Sciatic nerve (tissue), 2 donors: ENCODE measurements at regions not wholly inside any gene's neighbourhood (a gene's known extent, or its start where the extent isn't known, plus 50 kb on each side); places are given as distances from the start of the nearest gene placed in this dataset.

Experiments
- ATAC-seq: fragments of 200-7000 bp; cut with Tn5 transposase; one replicate; pipeline ENCODE4 v1.9.1; 2020; ENCODE audit warnings: mild to moderate bottlenecking, moderate library complexity
- DNase-seq: peaks from one replicate; pipeline ENCODE4 v3.0.0-alpha.2; 2020; ENCODE audit warnings: low spot score
- intact Hi-C: fragments of 100-400 bp; cut with DNase I; formaldehyde crosslinking; loops from one replicate; pipeline ENCODE4 v1.14.2; 2022
- donor health status: DM: no; HTN: no; CAD: no.
- donor health status: DM: no; HTN: no; CAD: no.

DNA sequence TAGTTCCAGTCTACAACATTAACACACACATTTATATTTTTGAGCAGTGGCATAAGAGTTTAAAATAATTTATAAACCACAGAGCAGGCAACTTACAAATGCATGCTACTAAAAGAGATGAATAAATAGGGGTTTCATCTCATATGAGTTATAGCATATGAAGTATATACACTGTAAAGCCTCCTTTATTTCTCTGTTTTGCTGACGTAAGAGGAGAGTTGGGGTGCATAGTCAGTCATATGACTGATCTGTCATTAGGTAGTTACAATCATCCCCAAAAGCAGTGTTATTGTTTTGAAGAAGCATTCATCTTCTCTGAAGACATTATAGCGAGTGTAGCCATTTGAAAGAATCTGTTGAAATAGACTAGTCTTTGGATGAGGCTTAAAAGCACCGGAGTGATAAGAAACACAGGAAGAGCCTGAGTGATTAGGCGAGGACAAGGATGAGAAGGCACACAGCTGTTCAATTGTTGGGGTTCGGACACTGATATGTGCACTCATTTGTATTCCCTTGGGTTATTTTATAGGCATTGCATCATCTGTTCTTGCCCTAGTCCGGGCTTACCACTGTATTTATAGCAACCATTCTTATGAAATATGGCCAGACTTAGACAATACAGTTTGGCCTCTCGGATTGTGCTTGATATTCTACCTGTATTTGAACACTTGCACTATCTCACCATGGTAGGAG lies 325.7 kb downstream of the SAMD5 start:
- DNase-seq (no peak), ATAC-seq (no peak)
- intact Hi-C loops: no loop called here

DNA sequence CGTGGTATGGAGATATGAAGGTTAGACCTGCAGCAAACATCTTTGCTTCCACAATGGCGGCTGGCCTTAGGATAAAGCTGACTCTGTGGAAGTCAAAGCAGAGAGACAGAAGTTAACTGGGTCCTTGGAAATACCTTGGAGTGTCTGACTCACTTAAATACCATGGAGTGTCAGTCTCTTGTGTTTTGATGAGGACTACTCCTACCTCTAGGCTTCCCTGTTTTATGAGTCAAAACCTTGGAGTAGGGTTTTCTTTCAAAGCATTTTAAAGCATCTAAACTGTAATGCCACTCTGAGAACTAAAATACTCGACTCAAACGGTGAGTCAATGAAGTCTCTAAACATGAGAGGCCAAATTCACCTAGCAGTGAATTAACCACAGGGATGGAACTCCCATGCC lies 329.1 kb downstream of the SAMD5 start:
- no peak for DNase-seq
- intact Hi-C loops: no loop called here
- no peak for ATAC-seq

DNA sequence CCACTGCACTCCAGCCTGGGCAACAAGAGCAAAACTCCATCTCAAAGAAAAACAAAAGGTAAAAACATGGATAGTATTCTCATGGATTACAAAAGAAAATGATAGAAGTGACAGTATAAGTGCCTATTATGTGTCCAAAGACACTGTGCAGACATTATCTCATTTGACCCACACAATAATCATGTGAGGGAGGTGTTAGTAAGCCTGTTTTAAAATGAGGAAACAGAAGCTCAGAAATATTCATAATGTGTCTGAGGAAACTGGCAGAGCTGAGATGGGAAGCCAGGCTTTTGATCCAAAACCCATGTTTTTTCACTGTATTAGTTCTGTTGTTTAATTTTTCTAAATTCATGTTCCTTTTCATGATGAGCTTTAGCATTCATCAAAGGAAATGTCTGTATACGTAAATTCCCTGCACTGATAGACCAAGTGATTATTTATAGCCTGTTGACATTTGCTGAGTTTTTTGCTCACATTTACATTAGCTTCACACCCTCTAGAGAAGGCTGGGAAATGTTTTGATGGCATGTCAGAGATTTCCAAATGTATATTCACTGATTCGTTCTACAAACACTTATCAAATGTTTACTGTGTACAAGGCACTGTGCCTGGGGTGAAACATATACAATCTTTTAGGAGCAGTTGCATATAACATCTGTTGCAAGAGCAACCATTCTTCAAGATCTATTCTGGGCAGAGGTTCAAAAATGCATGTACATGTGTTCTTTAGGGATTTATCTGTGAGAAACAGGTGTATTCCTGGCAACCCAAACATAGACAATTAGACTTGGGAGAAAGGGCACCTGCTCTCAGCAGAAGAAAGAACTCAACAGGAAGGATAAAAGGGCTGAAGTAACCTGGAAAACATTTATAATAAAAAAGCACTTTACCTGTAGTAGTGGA lies 331.5 kb downstream of the SAMD5 start:
- no peak for ATAC-seq

DNA sequence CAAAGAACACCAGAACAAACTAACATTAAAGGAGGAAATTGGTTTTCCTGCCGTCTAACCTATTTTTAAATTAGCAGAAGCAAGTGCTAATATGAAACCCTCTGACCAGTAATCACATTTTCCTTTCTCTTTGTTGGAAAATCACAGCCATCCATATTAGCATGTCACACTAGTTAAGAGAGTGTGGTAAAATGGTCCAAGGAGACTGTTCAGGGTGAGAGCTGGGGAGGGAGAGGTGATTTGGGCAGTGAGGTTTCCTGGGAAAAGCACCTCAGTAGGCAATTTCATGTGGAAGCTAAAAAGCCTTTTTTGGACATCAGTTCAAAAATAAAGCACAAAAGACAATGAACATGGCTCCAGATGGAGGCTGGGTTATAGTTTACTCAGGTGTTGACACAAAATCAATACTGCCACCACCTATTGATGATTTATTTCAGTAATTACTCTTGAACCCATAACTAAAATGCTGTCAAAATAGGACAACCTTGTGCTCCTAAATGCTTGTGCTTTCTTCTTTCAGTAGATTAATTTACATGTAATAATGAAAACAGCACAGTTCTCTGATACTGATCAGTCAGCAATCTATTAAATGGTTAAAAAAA lies 333.2 kb downstream of the SAMD5 start:
- intact Hi-C loops: no loop called here
- DNase-seq (no peak), ATAC-seq (no peak)

More for the DNA sequence above, 331.5 kb downstream of the SAMD5 start:
- no peak for DNase-seq
- intact Hi-C loops: no loop called here

DNA sequence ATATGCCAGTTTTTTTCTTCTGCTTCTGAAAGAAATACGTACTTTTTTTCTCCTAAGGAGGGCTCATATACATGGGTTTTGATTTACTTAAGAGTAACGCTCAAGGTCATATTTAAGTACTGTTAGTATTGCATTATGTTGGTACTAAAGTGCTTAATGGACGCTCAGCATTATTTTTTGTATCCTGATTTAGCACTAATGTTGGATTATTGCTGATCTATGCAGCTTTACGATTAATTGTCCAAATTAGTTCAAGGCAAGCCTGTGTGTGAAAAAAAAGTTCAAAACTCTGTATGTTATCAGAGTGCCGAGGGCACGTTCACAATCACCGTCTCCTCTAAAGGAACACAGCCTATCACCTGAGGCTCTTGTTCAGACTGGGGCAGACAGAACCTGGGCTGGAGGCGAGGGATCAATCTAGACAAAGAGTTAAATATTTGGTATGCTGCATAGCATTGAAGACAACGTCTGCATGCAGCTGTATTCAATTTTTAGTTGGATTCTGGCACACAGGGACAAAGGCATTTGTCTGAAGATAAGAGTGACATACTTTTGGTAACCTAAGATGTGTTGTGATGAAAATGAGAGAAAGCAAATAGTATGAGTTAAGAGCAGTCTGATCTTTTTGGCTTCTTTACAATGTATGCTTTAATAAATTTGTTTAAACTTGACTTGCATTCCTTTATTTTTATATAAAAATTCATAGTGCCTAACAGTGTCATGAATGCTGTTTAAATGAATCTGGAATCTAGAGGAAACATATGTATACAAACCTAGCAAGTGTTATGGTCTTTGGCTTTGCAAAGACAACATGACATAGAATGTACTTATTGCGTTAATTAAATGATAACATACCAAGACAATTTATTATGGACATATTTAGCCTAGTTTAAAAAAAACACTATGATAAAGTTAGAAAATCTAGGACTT lies 341.2 kb downstream of the SAMD5 start:
- DNase-seq (no peak), ATAC-seq (no peak)
- intact Hi-C loops: no loop called here

DNA sequence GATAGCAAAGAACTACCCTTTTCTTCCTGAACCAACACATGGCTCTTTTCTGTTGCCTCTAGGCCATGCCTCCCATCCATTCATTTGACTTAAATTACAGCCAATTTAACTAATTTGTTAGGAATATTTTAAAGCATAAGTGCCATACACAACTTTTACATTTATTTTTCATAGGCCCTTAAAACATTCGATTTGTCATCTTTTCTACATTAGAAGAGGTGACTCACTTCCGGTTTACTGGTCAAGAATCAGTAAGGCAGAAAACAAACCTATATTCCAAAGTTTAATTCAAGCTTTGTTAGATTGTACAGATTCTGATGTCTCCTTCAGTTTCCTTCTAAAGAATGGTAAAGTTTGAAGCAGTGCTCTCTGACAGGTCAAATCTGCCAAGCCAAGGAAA lies 344.3 kb downstream of the SAMD5 start:
- intact Hi-C loops: no loop called here
- no peak for ATAC-seq
- no peak for DNase-seq

DNA sequence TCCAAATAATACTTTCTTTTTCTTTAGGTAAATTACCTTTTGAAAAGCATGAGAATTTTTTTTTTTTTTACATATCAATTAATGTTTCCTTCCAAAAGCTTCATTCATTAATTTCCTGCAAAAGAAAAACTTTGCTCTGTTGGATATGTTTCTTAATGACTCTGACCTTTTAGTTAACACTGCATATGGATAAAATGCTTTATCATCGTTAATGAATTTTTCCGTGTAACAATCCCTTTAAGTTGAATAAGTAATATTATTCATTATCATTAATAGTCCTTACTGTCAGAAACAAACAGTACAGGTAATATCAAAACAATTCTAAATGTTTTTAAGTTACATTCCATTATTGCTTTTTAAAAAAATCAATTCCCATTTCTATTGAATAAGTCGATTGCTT lies 345.1 kb downstream of the SAMD5 start:
- intact Hi-C loops: no loop called here
- ATAC-seq: no peak
- DNase-seq: no peak

DNA sequence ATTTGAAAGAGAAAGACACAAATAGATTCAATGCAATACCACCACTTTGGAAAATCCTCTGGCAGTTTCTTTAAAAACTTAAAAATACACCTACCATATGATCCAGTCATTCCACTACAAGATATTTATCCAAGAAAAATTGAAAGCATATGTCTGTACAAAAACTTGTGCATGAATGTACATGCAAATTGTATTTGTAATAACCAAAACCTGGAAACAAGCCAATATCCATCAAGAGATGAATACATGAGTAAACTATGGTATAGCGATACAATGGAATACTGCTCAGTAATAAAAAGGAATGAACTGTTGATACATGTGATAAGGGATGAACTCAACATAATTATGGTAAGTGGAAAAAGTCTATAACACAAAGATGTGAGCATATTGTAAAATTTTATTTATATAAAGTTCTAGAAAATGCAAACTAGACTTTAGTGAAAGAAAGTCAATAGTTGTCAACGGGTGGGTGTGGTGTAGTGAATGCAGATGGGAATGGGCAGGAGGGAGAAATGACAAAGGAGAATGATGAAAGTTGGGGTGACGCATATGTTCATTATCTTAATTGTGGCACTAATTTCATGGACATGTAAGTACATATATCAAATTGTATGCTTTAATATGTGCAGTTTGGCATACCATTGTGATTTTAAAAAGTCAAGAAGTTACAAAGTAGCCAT lies 347.5 kb downstream of the SAMD5 start:
- DNase-seq (no peak), ATAC-seq (no peak)
- intact Hi-C loops: no loop called here

DNA sequence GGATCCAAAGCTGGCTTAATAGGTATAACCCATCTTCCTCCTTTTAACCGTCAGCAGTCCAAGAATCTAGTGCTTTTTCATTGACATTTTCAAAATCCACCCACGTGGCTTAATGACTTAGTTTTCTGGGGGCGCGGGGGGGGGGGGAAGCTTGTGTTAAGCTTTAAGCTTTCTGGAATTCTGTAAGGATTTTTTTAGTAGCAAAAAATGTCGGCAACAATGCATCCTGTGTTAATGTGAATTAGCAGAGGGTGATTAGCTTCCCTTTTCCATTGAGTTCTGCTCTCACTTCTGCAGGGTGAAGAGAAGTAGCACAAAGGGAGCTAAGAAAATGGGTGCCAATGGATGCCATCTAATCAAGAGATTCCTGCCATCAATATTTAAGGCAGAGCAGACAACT lies 348.2 kb downstream of the SAMD5 start:
- intact Hi-C loops: no loop called here
- ATAC-seq (no peak), DNase-seq (no peak)

DNA sequence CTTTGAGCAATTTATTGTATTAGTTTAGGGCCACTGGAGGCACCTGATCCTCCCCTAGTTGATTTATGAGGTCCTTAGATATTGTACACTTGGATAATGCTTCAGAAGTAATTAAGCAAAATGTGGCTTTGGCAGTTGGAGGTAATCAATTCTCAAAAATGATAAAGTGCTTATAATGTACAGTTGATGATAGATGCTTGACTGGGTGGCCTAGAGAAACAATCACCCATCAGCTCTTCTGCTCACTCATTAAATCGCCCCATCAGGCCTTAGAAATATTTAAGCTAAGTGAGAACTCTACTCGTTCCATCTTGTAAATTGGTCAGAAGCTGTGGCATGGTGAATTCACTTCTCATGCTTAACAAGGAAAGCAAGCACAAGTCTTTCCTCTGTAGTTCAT lies 349.9 kb downstream of the SAMD5 start:
- no peak for ATAC-seq
- intact Hi-C loops: no loop called here
- no peak for DNase-seq

DNA sequence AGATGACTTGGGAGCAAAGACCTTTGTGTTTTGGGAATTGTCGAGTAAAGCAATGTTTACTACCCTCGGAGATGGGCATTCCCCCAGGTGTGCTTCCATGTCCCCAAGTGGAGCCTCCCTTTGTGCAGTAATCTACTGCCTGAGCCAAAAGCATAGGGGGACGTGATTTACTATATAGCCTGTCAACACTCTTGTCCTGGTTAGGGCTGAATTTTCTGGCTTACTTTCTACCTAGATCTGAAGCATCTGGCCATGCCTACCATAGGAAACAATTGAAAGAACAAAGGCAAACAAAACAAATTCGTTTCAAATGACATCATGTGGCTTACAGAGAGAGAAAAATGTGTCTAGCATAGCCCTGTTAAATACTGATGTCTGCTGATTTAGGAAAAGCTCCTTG lies 350.6 kb downstream of the SAMD5 start:
- ATAC-seq: no peak

DNA sequence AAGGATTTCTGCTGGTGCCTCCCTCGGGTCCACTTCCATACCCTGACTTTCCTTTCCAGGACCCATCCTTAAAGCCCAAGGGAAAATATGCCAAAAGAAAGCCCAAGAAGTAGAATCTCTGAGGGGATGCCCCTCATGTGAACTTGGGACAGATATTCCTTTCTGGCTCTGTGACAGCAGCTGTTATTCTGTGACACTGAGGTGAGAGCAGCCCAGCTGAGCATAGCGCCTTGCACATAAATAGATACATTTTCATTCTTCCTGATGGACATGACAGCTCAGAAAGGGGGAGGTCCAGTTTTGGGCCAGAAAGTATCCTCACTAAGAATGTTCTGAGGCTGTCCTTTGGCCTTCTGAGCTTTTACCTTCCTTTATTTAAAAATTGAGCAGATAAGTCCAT lies 353.2 kb downstream of the SAMD5 start:
- ATAC-seq: no peak
- DNase-seq: no peak
- intact Hi-C loops: no loop called here

More for the DNA sequence above, 350.6 kb downstream of the SAMD5 start:
- no peak for DNase-seq
- intact Hi-C loops: no loop called here

DNA sequence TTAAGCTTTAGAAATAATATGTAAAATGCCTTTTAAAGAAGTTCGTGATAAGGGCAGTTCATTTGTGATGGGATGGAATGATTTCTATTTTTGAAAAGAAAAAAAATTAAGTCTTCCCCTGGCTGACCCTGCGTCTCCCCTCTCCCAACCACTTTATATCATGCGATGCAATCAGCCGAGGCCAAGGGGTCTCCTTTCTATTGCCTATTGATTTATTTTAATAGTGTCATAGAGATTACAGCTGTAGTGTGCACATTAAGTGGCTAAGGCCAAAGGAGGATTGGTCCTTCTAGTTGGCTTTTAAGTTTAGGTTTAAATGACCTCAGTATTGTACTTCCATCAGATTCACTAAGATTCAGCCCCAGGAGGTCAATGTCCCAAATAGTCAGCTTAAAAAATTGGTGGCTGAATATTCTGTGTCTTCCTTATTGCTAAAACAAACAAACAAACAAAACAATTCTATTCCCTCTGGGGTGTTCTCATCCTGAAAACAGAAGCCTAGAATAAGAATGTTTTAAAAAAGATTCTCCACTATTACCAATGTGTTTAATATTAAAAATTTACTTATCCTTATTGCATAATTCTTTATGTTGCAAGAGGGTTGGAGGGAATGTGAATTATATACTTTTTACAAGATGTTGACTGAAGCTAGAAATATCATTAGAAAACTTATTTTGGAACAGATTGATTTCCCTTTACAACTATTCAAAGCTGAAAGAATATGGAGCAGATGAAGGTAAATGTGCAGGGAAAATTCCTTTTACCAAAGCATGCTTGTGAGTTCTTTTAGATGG lies 359.1 kb downstream of the SAMD5 start:
- DNase-seq (no peak), ATAC-seq (no peak)
- intact Hi-C loops: no loop called here

DNA sequence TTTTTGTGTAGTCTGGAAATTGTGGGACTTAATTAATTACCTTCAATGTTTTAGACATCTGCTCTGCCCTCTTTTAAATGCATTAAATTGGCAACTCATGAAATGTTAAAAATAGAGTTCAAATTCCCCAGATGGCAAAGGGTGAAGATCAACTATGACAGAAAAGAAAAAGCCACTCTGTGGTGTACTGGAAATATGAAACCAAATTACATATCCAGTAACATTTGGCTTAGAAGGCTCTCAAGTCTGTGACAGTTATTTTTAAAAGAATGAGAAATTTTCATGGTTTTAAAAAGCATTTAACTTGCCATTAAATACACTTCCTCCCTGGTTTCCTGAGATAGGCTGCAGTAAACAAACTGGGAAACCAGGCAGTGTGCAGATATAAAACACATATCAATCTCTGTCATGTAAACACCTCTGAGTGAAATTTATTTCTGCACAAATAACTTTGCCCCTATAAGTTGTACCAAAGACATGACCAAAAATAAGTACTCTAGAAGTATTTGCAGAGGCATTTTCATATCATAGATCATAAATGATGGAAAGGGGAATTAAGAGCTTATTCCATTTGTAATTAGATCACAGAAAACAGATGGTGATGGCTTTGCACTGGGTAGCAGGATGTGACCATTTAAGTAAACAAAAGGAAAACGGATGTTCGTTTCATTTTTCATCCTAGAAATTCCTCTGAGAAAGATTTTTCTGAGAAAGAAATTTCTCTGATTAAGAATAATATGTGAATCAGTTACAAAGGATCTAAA lies 360.1 kb downstream of the SAMD5 start:
- intact Hi-C loops: no loop called here
- no peak for ATAC-seq
- no peak for DNase-seq

DNA sequence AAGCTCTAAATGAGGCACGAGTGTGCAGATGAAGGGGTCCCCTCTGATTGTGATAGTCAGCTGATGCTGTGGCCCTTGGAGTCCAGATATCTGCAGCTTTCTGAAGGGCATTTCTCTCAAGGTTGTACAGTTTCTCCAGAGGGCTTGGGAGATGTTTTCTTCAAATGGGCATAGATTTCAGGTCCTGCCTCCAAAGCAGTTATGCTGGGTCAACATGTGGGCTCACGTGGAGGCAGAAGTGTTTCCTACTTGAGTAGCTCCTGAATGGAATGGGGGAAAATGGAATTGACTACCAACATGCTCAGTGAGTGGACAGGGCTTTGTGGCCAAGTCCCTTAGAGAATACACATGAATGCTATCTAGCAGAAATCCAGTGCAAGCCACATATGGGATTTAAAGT lies 360.7 kb downstream of the SAMD5 start:
- no peak for ATAC-seq
- DNase-seq: no peak
- intact Hi-C loops: no loop called here

DNA sequence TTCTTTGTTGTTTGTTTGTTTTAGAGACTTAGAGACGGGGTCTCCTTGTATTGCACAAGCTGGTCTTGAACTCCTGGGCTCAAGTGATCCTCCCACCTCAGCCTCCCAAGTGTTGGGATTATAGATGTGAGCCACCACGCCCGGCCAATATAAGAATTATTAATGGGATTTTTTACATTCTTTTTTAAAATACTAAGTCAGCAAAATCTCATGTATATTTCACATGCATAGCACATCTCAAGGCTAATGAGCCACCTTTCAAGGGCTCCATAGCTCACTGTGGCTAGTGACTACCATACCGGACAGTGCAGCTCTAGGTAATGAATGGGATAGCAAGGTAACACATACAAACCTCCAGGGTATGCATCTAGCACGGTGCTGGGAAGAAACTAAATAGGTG lies 361.4 kb downstream of the SAMD5 start:
- intact Hi-C loops: no loop called here
- ATAC-seq (no peak), DNase-seq (no peak)

DNA sequence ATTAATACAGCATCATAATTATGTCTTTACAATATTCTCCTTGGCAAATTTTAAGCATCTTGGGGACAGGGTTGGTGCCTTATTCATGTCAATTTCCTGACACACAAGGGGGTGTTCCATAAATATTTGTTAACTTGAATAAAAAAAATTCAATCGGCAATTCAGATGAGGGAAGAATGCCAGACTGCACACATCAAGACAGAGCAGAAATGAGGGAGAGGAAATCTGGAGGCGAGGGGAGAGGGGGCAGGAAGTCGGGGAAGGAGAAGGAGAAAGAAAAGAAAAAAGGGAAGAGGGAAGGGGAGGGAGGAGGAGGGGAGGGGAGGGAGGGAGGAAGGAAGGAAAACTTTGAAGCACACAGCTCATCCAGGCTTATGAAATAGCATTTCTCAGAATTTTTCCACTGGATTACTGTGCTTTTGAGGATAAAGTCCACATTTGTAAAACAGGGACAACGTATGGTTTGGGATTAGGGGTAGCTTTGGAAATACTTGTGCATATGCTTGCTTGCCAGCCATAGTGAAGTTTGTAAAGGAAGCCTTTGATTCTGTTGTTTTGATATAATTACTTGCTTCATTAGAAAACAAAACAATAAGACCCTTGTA lies 362.1 kb downstream of the SAMD5 start:
- no peak for ATAC-seq
- intact Hi-C loops: no loop called here
- DNase-seq: no peak
